Mesothelial cell of epicardium (in vitro differentiated cells): ENCODE measurements at regions not wholly inside any gene's neighbourhood (a gene's known extent, or its start where the extent isn't known, plus 50 kb on each side); places are given as distances from the start of the nearest gene placed in this dataset.

Experiments
- DNase-seq, 2 experiments: peaks; one replicate each; pipeline ENCODE4 v3.0.0; 2021; ENCODE audit warnings: low spot score in 2 of 2; ENCODE audit not compliant: unreplicated experiment in 2 of 2
- H3K27ac Mint-ChIP-seq: 2 replicates; pipeline ENCODE4 v1.8.0; 2021; ENCODE audit warnings: mixed read lengths
- H3K27me3 Mint-ChIP-seq: 2 replicates; pipeline ENCODE4 v1.8.0; 2021; ENCODE audit warnings: low read depth, mixed read lengths
- H3K36me3 Mint-ChIP-seq: 2 replicates; pipeline ENCODE4 v1.8.0; 2021; ENCODE audit warnings: mixed read lengths
- H3K4me1 Mint-ChIP-seq: 2 replicates; pipeline ENCODE4 v1.8.0; 2021; ENCODE audit warnings: mixed read lengths
- H3K4me3 Mint-ChIP-seq: 2 replicates; pipeline ENCODE4 v1.8.0; 2021; ENCODE audit warnings: mild to moderate bottlenecking, moderate library complexity, mixed read lengths
- H3K9me3 Mint-ChIP-seq: 2 replicates; pipeline ENCODE4 v1.8.0; 2021; ENCODE audit warnings: mixed read lengths
- CTCF ChIP-seq: fragments of 200-600 bp; sonication (generic); IDR thresholded peaks from one replicate; pipeline ENCODE4 v1.5.0; 2021; ENCODE audit warnings: antibody characterized with exemption; ENCODE audit not compliant: unreplicated experiment

- no peak for DNase-seq
- Mint-ChIP-seq H3K4me3 (no peak overlapping the region), H3K36me3 (no peaks in the 10 kb centered on the region), H3K27ac (no peak overlapping the region), H3K4me1 (no peaks in the 10 kb centered on the region), H3K9me3 (peaks cover 7% of the 10 kb centered on the region), H3K27me3 (no peaks in the 10 kb centered on the region)
- no peak for TF ChIP-seq CTCF
Measured at GRCh38 chr7:15755061-15755460, 68.6 kb upstream of the MEOX2 start.

- no peaks in the 10 kb centered on the region for H3K4me1 Mint-ChIP-seq
- H3K9me3 Mint-ChIP-seq, result peaks cover 7% of the 10 kb centered on the region
- H3K27me3 Mint-ChIP-seq, result no peaks in the 10 kb centered on the region
- no peak overlapping the region for H3K4me3 Mint-ChIP-seq
- no peak for DNase-seq
- TF ChIP-seq CTCF, result no peak
- H3K27ac Mint-ChIP-seq, result no peak overlapping the region
- H3K36me3 Mint-ChIP-seq, result no peaks in the 10 kb centered on the region
Measured at GRCh38 chr7:15753887-15754579, 67.5 kb upstream of the MEOX2 start.

GRCh38 chr7:15752377-15752776 is 65.9 kb upstream of the MEOX2 start:
- TF ChIP-seq CTCF, result no peak
- no peak overlapping the region for H3K4me3 Mint-ChIP-seq
- no peaks in the 10 kb centered on the region for H3K36me3 Mint-ChIP-seq
- peaks cover 7% of the 10 kb centered on the region for H3K9me3 Mint-ChIP-seq
- H3K27me3 Mint-ChIP-seq, result no peaks in the 10 kb centered on the region
- DNase-seq, result no peak
- peaks cover 5% of the 10 kb centered on the region for H3K4me1 Mint-ChIP-seq
- H3K27ac Mint-ChIP-seq, result no peak overlapping the region

DNA sequence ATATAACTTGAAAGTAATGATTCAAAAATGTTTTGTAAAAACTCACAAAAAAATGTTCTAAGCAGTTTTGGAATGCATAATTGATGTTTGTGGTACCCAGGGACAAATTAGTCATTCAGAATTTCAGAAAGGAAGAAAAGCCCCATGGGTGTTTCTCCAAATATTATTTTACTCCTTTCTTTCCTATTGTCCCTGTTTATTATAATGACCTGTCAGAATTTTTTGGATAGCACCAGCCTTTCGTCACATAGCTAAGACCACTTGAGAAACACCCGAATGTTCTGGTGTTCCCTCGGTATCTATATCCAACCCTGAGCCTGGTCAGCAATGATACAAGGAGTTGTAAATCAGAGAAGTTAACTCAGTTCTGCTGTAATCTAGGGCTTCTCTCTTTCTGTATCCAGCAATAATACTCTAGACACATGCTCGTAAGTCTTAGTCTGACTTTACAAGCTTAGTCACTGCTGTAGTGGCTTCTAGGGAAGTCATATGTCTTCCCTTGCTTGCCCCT is 64.8 kb upstream of the MEOX2 start:
- DNase-seq, result no peak
- H3K9me3 Mint-ChIP-seq, result peaks cover 6% of the 10 kb centered on the region
- H3K27me3 Mint-ChIP-seq, result no peaks in the 10 kb centered on the region
- peaks cover 14% of the 10 kb centered on the region for H3K4me1 Mint-ChIP-seq
- no peak overlapping the region for H3K4me3 Mint-ChIP-seq
- no peak for TF ChIP-seq CTCF
- no peak overlapping the region for H3K27ac Mint-ChIP-seq
- no peaks in the 10 kb centered on the region for H3K36me3 Mint-ChIP-seq

DNA sequence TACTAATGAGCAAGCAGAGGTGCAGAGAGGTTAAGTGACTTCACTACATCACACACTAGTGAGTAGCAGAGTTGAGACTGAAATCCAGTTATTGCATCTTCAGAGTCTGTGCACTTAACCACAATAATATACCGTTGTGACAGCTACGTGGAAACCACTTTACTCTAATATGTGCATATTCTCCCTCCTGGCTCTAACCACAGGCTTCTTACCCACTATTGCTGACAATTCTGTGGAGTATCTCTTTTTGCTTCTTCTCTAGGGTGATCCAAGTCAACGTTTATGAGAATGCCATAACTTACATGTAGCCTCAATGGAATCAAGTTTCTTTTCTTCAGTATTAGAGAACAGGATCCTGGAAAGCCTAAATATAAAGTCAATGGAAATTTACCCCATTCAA is 64.2 kb upstream of the MEOX2 start:
- Mint-ChIP-seq H3K9me3 (peaks cover under 1% of the 10 kb centered on the region), H3K36me3 (no peaks in the 10 kb centered on the region), H3K4me1 (peaks cover 14% of the 10 kb centered on the region), H3K27me3 (no peaks in the 10 kb centered on the region), H3K4me3 (no peak overlapping the region), H3K27ac (no peak overlapping the region)
- no peak for TF ChIP-seq CTCF
- DNase-seq, result no peak
